HG03139 (cell line): ENCODE measurements at regions not wholly inside any gene's neighbourhood (a gene's known extent, or its start where the extent isn't known, plus 50 kb on each side); places are given as distances from the start of the nearest gene placed in this dataset.
"Not testable (repeated sequence)": the region's sequence is repeated elsewhere in the genome, so short reads cannot be mapped to it uniquely, and the experiment has no call there.

ENCODE experiments used
- ATAC-seq: cut with Tn5 transposase; IDR thresholded peaks from one replicate; pipeline ENCODE4 v1.9.1; 2021; ENCODE audit not compliant: unreplicated experiment

DNA sequence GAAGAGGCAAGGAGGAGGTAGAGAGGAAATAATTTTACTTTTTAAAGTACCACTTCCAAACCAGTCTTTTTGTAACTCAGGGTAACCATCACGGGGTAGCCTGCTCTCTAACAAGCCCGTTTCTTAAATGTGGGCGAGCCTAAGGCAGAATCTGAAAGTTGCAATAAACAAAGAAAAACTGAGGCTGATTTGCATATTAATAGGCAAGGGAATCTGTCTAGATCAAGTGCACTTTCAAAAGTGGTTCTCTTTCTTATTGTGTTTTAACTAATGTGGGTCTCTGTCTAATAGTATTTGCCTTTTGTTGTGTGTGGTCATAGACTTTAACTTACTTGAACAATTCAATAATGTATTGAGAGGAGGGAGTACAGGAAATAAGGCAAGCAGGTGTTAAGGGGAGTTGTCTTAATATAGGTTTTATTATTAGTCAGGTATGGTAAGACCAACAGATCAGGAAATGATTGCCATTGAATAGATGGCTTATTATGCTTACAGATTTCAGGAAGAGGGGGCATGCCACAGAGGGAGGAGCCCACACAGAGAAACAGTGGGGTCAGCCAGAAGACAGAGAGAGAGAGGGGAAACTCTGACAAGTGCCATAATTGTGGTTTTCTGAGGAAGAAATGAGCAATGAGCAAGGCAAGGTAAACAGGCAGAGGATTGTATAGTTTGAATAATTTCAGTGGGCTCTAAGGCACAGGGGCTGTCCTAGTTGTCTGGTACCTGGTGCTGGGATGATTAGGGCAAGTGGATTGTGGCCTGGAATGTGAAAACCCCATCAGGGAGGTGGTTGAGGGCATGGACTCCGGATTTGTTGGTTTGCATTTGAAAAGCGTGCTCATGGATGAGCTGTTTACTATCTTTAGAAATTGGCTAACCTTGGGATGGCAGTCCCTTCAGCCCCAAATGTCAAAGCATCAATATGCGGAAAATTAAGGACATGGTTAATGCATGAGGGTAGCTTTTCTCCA lies 237.2 kb downstream of the TOX3 start:
- ATAC-seq, result no peak

DNA sequence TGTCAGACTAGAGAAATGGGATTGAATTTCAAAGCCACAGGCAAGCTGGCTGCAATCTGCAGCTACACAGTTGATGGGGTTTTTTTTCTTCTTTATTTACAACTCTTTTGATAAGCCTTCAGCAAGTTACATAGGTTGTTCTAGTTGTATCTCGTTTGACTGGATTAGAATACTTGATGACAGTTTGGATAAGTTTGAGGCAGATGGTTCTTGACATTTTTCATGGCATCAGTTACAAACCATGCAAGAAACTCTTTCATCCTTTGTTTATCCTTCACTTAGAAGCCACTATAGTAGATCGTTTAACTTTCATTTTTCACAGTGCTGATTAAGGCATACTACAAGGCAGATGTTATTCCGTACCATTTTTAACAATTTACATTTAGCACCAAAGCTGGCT lies 238.9 kb downstream of the TOX3 start:
- no peak for ATAC-seq

DNA sequence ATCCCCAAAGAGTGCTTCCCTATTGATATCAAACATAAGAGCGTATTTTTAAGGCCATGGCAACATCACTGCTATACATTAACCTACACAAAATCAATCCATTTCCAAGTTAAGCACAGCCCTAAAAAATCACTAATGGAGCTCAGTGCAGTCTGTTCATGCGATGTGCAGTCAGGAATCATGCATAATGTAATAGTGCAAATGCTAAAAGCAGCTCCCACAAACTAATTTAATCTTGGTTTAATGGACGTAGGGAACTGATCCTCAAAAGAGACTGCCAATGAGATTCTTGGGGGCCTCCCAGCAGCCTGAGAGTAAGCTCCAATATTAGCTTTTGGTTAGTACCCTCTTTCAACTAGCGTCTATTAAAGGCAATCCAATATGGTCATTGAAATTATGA lies 245.9 kb downstream of the TOX3 start:
- no peak for ATAC-seq

DNA sequence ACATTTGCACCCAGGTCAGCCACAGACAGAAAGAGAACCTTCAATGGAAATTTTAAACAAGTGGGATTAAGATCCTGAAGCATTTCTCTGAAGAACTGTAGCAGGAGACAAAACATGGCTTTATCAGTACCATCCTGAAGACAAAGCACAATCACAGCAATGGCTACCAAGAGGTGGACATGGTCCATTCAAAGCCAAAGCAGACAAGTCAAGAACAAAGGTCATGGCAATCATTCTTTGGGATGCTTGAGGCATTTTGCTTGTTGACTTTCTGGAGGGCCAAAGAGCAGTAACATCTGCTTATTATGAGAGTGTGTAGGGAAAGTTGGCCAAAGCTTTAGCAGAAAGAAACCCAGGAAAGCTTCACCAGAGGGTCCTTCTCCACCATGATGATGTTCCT lies 248.2 kb downstream of the TOX3 start:
- no peak for ATAC-seq

DNA sequence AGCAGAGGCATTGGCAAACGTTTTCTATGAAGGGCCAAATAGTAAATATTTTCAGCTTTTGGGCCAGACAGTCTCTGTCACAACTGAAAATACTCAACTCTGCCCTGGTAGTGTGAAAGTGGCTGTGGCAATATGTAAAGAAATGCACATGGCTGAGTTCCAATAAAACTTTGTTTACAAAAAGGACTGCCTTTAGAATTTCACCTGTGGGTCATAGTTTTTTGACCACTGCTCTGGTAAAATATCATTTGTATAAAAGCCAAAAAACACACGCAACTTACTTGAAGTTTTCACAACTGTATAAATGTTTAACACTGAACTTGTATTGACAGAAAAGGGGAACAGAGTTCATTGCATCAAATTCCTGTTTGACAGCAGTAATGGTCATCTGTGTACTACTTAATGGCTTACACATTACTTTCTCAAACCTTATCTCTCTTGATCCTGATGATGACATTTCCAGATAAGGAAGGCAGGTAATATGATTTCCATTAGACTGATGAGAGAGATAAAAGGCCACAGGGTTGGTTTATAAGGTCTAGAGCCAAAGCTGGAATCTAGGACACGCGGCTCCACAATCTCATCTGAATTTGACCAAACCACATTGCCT lies 250.1 kb downstream of the TOX3 start:
- not testable (repeated sequence) for ATAC-seq

DNA sequence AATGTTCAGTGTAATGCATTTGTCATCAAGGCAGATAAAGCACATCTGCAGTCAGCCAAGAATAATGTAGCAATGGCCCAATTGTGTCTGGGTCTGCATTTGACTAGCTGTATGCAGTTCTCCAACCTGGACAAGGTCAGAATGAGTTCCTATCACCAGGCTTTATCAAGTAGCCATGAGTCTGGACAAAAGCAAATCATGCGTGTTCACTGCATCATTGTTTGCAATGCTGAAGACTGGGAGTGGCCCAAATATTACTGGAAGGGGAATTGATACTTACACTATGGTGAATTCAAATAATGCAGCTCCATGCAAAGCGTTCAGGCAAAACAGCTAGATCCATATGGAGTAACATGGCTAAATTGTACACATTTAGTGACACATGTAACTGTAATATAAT lies 250.9 kb downstream of the TOX3 start:
- no peak for ATAC-seq

DNA sequence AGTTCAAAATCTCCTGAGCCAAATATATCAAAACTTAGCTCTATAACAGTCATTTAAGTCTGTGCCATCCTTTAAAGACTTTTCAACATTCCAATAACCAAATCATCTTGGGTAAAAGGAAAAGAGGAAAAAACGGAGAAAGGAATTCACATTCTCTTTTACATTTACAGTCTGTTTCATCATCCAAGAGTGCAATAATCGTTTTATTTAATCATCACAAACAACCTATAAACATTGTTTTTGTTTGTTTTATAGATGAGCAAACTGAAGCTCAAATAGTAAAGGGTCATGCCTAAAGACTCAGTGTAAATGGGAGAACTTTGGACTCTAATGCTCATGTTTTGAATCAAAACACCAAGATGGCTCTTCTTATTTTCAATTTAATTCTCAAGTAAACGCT lies 252.3 kb downstream of the TOX3 start:
- ATAC-seq, result no peak

DNA sequence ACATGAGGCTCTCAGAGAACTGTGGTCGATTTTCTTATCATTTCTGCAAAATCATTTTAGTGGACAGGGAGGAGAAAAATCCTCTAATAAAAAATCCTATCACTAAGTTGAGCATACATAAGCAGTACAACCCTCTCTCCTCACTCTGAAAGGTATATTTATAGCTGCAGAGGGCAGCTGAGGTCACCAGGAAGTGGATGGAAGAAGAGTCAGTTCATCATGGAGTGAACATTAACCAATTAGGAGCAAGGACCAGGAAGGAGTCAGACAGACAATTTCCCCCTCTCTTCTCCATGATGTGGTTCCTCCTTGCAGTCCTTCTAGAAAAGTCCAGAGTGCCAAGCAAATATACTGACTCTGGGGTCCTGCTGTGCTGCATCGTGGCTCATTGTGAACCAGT lies 253.7 kb downstream of the TOX3 start:
- no peak for ATAC-seq

DNA sequence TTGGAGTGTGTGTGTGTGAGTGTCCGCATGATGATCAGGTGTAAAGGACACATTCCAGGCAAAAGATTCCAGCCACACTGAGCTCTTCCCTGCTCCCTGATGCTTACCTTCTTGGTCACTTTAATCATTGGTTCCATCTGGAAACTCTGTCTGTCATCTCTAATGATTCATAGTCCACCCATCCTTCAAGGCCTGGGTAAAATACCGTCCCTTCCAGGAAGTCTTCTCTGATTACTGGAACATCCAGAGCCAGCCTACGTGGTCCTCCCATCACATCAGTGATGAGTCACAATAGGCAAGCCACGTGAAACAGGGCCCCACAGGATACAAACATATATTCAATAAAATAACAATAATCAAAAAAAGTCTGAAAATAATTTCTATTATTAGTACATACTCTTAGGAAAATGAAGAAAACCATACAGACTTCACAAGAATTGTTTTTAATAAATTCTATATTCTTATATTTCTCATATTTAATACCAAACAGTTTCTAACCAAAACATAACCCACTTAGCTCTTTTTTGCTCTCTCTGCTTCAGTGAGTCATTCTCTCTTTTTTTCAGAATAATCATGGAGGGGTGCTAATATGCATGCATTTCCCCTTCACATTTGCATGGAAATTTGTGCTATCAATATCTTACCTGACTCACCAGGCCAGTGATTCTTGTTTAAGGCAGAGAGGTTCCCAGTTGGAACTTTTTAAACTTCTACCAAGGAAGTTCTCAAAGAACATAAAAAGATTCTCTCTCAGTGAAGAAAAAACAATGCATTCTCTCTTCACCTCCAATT lies 263.2 kb downstream of the TOX3 start:
- no peak for ATAC-seq

DNA sequence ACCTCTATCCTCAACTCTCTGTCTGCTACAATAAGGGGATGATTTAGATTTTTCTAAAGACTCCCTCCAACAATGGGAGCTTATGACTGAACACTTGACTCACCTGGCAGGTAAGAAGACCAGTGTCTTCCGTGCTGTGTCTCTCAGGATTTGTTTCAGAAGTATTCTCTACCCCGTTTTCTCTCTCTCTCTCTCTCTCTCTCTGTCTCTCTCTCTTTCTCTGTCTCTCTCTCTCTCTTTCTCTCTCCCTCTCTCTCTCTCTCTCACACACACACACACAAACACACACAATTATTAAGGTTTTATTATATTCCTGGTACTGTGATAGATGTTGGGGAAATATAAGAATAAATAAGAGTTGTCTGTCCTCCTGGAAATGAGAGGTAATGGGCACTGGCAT lies 263.9 kb downstream of the TOX3 start:
- no peak for ATAC-seq

DNA sequence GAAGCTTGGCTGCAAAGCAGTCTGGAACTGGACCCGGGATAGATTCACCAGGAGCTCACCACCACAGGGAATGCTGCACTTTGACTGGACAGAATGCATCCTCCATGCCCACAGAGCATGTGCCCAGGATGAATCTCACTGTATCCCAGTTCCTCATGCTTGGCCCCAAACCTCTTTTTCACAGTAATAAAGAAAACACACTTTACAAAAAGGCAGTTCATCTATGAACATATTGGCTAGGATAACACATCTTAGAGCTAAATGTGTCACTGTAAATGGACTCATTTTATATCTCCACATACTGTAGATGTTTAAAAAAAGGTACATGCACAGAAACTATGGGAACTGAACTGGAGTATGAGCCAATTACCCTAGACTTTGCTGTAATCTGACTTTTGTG lies 266.9 kb downstream of the TOX3 start:
- ATAC-seq, result no peak

DNA sequence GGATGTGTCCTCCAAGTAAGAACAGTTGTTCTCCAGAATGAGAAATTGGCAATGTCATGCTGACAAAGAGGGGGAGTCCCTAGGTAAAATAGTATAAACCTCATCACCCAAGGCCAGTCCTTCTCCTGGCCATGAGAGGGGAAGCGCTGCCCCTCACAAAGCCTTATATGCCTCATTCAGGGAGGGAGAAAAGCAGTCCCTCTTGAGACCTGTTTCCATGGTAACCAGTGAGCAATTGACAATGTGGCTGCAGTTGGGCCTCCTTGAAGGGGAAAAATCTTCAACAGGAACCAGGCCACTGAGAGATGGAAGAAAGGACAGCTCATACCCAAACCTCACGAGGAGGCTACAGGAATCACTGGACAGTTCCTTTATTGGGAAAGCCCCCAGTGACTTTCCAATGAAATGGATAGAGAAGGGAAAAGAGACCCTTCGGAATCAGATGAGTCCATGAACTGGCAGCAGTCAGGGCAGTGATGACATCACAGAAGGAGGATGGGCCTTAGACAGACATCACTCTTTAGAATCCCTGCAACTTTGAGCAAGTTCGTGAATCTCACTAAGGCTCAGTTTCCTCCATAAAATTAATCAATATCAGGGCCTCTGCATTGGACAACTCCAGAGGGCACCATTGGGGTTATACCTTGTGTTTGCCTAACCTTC lies 275.7 kb downstream of the TOX3 start:
- no peak for ATAC-seq

DNA sequence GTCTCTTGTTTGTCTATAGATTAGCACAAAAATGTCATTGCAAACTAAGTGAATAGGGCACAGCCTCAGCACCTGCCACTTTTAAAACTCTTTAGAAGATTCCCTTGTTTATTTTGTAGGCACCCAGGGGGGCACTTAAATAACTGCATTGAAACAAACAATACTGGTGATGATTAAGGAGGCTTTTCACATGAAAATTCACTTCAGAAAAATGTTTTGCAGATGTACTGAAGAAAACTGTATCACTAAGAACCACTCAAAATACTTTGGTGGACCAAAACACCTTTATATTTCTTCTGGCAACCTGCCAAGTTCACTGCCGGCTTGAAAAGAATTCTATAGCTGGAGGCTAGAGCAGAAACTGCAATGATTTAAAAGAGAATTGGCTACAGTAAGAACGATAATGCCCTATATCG lies 281.5 kb downstream of the TOX3 start:
- no peak for ATAC-seq

DNA sequence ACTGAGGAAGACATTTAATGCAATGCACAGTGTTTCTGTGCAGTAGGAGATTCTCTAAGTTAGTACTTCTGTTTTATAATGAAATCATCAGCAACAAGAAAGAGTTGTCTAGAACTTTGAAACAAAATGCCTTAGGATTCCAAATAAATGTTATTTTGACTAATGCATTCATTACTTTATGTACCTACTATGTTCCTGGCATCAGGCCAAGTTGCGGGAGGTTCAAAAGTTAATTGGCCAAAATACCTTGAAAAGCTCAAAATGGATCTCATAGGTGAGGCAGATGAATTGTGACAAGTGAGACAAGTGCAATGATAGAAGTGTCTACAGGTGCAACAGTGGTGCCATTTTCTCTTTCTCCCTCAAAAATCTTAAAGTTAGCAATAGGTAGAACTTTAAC lies 289.4 kb downstream of the TOX3 start:
- ATAC-seq, result no peak

DNA sequence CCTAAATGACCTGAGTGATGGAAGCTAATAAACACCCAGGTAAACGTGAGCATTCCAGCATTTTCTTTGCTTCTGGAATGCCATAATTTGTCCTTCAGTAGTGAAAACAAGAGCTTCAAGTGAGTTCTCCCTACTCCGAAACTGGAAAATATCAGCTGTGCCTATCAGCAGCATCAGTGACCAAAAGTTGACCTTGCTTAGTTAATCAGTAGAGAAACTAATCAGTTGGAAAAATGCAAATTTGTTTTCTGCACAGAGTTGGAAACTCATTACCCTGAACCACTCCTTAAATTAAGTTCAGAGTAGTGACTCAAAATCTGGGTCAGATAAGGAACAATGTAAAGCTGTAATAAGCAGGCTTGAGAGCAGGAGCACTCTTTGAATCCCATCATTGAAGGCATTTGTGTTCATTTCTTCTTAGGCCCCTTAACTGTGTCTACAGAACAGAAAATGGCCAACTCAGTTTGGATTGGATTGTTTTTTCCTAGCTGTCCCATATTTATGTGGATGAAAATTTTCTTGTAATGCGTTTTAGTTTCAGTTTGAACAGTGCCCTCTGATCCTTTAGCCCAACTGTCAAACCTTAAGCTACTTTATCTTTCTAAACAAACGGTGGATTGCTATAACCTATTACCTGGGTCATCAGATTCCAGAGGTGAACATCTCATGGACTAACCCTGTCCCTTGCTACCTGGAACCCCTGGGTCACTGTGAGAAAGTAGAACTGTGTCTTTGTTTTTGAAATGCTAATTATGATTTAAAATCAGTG lies 290.4 kb downstream of the TOX3 start:
- no peak for ATAC-seq

DNA sequence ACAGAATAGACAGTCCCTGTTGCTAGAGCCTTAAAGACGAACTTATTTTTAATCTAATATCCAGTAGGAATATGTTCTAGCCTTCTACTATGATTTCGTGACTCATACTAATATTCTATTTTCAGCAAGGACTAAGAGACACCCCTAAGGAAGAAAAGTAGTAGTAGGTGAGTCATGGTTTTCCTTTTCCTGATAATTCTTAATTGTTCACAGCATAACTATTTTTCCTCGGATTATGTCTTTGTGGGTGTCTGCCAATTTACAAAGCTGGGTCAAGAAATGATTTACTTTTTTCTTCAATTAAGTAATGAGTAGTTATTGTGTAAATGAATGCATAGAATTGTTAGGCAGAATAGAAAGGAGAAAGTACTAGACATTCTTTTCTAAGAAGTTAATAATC lies 292.2 kb downstream of the TOX3 start:
- no peak for ATAC-seq

DNA sequence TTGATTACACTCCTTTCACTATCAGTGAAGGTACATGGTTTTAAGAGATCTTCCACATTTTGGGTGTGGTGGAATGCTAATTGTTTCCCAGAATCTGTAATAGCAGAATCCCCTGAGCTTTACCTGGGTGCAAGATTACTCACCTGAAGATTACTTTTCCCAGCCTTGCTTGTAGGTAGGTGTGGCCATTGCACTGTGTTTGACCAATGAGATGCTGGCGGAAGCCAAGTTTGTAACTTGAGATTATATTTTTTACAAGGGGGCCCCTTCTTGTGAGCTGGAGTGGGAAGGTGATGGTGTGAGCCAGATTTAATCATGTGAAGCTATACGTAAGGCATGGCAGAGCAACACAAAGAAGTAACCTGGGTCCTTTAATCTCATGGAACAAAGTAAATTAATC lies 294.3 kb downstream of the TOX3 start:
- no peak for ATAC-seq

DNA sequence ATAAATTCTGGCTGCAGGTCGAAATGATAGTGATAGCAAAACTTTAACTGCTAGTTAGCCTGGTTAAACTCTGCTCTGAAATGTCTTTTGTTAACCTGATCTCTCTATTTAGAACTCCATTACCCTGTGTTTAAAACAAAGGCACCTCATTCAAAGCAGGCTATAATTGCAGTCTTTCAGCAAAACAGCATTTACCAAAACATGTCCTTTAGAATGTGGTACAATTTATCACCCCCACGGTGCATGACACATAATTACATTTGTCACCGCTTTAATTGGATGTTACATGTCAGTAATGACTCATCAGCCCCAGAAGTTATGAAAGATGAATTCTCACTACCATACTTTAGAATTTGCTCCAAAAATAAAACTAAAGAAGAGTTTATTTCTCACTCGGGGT lies 295.4 kb downstream of the TOX3 start:
- no peak for ATAC-seq

DNA sequence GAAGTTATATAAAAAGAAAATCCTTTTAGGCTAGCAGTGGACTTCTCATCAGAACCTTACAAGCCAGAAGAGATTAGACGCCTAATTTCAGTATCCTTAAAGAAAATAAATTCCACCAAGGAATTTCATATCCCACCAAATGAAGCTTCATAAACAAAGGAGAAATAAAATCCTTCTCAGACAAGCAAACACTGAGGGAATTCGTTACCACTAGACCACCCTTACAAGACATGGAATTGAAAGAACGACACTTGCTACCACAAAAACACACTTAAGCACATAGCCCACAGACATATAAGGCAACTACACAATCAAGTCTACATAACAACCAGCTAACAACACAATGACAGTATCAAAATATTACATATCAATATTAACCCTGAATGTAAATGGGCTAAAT lies 299.2 kb downstream of the TOX3 start:
- ATAC-seq, result no peak

DNA sequence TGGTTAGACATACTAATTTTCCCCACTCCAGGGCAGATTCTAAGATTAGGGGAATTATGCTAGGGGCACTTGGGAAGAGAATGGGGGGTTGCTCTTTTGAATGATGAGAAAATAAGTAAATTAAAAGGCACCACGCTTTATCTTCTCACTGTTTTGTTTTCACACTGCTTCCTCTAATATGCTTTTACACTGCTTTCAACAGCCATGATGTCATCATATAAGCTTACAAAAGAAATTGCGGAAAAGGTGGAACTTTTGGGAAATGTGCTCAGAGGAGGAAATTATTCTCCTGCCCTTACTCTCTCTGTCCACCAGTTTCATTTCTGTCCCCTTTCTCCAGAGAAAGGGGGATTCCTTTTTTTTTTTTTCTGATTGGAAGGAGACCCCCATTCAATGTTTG lies 308.2 kb downstream of the TOX3 start:
- ATAC-seq, result no peak

DNA sequence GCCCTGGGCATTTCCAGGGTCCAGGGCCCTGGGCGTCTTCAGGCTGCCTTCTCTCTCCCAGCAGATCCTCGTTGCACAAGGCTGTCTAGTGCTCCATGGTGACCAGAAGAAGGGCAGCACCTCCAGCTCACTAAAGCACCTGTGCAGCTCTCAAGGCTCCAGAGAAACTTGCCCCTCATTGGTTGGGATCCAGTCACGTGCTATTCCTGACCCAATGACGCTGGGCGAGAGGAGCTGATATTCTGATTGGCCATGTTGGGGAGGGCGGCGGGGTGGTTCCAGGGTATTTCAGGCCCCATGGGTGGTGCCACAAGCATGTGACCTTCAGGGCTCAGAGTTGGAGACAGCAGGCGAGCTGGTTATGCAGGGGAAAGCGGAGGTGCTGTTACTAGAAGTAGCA lies 309.1 kb downstream of the TOX3 start:
- no peak for ATAC-seq
